Ramos (cell line): ENCODE measurements at regions not wholly inside any gene's neighbourhood (a gene's known extent, or its start where the extent isn't known, plus 50 kb on each side); places are given as distances from the start of the nearest gene placed in this dataset.

Experiments used
- in situ Hi-C: fragments of 300-500 bp; cut with MboI; formaldehyde crosslinking; loops from one replicate; pipeline ENCODE4 v1.14.3; 2022; ENCODE audit warnings: low sequenced_read_pairs; ENCODE audit not compliant: unreplicated experiment

DNA sequence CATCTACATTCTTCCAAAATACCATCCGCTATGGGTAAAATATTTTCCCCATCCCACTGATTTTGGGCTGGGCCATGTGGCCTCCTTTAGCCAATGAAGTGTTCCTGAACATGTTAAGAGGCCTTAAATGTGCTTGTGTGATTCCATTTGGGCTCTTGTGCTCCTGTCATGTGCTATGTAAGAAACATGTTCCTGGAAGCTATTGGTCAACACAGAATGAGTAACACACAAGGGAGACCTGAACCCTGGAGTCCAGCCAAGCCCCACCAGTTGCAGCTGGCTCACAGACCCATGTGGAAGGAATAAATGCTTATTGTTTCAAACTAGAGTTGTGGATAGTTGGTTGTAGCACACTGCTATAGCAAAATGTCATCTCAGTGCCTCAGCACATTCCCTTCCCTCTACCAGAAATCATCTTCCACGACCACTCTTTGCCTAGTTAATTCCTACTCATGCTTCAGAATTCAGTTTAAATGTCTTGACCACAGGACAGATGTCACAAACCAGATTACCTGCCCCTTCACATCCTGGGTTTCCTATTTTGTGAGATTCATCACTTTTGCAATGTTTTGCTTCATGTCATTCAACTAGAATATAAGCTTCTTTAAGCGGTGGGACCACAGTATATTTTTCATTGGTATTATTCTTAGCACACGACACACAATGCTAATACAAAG, 217.3 kb upstream of the EEA1 start:
- in situ Hi-C loops: no loop called here

DNA sequence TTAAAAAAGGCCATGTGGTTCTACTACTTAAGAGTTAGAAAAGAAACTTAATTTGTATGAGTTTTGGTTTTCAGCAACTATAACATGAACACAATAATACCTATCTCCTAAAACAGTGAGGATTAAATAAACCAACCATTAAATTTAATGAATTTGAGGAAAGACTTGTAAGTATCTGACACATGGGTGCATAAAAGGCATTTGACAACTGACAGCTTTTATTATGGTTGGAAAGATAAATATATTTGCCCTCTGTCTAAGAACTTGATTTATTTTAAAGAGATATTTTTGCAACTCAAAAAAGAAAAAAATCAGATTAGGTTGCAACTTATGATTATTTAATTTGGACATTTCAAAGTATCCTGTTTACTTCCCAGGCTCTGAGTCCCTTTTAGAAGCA, 217.9 kb upstream of the EEA1 start:
- in situ Hi-C loops: no loop called here

DNA sequence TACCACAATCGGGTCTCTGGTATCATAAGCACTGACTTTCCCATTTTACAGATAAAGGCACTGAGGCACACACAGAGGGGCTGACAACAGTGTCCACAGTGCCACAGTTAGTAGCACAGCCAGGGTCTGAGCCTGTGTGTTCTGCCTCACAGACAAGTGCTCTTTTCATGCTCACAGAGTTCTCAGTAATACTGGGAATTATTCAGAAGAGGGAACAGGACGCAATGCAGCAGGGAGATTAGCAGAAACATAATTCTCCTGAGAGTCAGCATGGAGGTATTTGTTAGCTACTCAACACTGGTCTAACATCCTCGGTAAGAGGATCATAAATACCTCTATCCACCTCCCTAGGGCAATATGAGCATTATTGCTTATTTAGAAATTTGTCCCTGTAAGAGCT, 219.3 kb upstream of the EEA1 start:
- in situ Hi-C loops: no loop called here

DNA sequence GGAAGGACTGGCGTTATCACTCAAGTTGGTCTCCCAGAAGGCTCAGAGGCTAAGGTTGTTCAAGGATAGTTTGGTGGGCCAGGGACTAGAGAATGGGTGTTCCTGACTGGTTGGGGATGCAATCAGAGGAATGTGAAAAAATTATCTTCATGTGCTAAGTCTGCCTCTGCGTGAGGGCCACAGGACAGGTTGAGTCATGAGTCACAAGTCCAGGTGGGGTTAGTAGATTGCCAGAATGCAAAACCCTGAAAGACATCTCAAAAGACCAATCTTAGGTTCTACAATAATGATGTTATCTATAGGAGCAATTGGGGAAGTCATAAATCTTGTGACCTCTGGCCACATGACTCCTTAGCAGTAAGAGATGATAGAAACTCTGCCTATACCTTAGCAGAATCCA, 220.1 kb upstream of the EEA1 start:
- in situ Hi-C loops: no loop called here

DNA sequence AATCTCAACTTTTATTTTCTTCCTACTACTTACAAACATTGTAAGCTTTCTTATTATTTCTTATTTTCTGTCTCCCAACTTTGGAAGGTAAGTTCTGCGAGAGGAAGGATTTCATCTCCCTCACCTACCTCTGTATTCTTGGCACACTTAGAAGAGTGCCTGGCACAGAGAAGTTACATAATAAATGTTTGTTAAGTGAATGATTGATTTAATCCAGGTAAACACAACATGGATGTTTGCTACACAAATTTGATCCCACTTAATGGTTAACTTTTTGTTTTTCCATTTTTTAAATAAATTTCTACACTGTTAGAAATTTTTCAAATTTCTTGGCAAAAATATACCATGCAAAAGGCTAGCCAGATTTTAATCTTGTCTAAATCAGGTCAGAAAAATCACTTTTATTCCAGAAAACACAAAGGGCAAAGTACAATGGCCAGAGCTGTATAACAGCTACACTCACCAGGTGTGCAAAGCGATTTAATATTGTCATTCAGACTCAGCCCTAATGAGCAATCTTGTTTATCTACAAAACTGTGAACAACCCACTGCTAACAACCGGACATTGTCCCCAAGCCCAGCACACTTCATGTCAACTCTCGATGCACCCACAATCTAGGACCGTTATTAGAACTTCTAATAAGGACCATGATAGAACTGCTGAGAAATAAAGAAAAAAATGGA, 222.1 kb upstream of the EEA1 start:
- in situ Hi-C loops: no loop called here

DNA sequence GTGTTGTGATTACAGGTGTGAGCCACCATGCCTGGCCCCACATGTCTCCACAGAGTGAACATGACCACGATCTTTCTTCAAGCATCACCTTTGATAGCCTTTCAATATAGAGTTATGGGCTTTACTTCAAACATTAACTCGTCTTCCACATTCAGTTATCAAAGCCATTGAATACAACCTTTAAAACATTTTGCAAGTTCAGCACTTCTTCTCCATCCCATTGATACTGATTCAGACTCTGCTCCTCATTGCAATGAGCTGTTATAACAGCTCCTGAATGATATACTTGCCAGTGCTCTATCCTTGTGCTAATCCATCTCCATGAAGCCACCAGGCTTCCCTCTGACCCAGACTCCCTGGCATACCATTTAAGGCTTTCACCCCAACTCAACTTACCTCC, 223.5 kb upstream of the EEA1 start:
- in situ Hi-C loops: no loop called here

DNA sequence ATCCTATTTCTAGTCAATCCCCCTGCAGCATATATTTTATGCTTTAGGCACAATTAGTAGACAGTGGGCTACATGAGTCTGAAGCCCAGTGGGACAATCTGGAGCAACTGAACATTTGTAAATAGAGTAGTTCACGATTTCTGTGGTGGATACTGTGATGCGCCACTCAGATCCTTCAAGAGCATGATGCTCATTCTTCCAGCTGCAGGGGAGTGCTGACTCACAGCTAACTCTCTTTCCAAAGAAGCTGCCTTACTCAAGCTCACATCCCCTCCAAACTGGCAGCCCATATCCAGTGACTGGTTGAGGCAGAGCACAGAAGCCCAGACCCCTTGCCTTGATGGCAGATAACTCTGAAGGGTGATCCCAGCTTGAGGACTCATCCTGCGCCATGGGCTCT, 224.2 kb upstream of the EEA1 start:
- in situ Hi-C loops: no loop called here

DNA sequence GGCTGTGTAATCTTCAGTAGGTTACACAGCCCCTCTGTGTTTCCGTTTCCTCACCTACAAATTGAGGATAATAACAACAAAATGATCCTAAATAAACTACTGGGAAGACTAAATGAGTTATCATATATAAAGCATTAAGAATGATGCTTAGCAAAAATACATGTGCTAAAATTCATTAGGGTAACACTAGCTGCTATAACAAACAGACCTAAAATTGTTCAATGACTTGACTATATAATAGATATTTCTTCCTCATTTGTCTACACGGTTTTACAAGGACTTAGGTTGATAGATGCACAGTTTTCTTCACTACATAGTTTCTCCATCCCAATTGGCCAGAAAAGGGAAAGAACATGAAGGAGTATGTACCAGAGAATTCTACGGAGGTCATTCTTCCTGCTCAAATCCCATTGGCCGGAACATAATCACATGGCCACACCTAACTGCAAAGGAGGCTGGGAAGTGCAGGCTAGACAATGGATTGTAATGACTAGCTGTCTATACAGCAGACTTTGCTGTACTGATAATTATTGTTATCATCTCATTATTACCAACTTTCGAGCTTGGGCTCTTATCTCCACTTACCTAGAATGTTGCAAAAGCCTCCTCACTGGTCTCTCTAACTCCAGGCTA, 223.5 kb upstream of the NUDT4 start:
- in situ Hi-C loops: no loop called here

DNA sequence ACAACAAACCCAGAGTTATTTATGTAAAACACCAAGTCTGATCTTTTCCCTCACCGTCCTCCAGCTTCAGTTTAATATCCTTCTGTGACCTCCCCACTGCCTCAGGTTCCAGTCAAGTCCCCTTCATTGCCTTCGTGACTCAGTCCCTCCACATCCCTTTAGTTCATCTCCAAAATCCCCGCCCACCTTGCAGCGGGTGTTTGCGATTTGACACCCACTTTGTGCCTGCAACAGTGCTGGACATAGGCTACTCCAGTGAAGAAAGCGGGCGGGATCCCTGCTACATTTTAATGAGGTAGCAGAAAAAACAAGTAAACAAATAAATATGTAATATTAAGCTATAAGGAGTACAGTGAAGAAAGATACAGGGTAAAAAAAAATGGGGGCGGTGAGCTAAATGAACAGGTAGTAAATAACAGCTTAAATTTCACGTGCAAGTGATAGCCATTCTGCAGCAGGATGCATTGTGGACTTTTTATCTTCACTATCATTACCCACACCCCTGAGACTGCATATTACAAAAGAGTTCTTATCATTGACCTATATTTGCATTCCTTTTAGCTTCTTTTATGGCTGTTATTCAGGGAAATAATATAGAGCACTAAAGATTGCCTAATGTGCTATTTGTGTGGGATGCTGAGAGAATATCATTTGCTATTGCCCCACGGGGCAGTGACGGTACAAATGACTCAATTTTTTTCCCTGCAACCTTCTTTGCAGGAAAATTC, 222.8 kb upstream of the NUDT4 start:
- in situ Hi-C loops: no loop called here

DNA sequence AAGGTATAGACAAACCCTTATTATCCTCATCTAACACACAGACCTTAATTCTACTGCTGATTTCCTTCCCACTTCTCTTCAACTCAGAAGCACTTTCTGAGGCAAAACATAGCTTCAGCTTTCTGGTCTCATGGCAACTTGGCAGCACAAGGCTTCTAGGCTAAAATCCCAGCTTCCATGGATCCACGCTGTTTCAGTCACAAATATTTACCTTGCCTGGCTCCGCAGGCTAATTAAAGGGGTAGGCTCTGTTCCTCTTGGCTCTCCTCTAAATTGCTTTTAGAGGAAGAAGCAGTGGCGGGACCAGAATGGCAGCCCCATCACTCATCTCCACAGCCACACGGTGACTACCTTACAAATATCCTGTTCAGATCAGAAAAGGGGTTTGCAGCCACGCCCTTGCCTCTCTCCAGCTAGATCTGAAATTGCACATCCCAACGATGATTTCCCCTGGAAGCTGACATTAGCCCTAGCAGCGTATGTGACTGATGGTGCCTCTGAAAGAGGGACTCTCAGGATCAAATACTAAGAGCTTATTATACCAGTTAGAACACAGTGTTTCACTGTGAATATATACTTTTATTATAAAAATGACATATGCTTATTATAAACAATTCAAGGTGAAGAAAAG, 221.5 kb upstream of the NUDT4 start:
- in situ Hi-C loops: no loop called here

DNA sequence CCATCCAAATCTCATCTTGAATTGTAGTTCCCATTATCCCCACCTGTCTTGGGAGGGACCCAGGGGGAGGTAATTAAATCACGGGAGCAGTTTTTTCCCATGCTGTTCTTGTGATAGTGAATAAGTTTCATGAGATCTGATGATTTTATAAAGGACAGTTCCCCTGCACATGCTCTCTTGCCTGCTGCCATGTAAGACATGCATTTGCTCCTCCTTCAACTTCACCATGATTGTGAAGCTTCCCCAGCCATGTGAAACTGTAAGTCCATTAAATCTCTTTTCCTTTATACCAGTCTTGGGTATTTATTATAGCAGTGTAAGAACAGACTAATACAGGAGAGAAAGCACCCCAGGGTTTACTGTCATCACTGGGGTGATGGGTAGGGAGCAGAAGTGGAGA, 220.4 kb upstream of the NUDT4 start:
- in situ Hi-C loops: no loop called here

DNA sequence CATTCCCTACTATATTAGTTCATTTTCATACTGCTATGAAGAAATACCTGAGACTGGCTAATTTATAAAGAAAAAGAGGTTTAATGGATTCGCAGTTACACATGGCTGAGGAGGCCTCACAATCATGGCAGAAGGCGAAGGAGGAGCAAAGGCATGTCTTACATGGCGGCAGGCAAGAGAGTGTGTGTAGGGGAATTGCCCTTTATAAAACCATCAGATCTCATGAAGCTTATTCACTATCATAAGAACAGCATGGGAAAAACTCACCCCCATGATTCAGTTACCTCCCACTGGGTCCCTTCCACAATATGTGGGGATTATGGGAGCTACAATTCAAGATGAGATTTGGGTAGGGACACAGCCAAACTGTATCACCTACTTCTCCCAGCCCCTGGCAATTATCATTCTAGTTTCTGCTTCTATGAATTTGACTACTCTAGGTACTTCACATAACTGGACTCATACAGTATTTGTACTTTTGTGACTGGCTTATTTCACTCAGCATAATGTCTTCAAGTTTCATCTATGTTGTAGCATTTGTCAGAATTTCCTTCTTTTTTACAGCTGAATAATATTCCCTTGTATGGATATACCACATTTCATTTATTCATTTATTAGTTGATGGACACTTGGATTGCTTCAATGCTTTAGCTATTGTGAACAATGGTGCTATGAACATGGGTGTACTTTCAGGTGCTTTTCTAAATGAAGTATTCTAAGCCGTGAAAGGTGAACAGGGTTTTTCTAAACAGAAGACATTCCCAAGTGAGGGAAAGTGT, 219.5 kb upstream of the NUDT4 start:
- in situ Hi-C loops: no loop called here

DNA sequence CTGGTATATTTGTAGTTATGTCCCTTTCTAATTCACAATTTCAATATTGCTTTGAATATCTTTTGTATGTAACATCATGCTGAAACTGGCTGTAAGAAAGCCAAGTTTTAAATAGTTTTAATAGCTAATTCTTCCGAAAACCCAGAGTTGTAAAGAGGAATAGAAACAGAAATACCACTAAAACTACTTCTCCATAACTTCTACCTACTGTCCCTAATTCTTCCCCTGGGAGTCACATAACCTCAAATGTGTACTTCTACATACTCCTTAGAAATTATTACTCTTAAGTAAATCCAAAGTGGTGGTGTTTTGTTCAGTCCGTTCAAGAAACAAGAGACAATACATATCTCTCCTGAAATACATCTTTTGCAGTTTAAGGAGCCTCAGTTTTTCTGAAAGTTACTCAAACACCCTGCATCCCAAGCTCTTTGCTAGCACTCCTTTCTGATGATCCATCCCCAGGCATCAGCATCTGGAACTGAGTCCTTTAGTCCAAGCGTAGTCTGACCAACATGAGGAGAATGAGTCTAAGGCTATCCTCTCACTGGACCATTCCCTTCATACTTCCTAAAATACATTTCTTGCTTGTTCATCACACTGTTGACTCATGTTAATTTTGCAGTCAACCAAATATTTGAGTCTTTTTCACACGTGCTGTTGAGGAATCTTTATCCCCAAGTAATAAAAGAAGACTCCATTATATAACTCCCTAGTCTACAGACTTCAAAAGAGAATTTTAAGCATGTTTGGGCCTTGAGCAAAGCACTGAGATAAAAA, 214.3 kb upstream of the NUDT4 start:
- in situ Hi-C loops: no loop called here

DNA sequence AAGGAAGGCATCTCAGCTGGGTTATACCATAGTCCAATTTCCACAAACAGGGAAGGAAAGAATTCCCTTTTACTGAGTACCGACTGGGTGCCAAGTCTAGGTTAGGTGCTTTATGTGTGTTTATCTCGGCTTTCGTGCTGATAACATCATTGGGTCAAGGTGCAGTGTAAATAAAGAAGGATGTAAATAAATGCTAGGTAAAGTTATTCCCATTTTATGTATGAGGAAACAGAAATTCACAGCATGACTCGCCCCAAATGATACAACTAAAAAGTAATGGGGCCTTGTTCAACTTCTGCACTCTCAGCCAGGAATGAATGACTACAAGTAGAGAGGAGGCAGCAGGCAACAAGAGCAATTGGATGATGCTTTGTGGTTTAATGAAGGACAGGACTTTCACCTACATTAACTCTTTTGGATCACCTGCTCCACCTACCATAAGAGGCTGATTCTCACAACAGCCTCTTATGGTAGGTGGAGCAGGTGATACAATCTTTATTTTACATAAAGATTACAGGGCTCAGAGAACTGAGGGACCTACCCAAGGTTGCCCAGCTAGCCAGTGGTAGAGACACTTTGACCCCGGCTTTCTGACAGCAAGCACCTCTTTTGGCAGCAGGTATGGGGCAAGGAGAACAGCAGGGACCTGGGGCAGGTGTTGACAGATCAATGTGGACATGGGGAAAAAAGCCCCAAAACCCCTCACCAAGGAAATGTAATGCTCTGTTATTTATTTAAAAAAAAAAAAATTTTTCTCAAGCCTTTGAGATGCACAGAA, 213.4 kb upstream of the NUDT4 start:
- in situ Hi-C loops: no loop called here

DNA sequence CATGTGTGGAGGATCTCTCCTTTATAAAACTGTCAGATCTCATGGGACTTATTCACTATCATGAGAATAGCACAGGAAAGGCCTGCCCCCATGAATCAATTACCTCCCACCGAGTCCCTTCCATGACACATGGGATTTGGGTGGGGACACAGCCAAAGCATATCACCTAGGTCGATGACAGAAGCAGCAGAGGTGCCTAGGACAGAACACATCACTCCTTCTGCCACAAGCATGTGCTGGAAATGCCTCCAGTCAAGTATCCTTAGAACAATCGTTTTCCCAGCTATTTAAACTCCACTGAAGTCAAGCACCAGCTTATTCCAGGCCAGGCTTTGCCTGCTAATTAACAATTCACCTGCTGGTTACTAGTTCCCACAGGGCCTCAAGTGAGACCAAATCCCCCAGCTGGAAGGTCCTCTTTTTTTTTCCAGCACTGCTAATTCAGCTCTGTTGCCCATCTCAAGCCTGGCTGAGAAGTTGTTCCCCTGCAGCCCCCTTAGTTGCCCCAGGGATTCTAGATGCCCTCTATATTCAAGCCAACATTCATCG, 212.3 kb upstream of the NUDT4 start:
- in situ Hi-C loops: no loop called here

DNA sequence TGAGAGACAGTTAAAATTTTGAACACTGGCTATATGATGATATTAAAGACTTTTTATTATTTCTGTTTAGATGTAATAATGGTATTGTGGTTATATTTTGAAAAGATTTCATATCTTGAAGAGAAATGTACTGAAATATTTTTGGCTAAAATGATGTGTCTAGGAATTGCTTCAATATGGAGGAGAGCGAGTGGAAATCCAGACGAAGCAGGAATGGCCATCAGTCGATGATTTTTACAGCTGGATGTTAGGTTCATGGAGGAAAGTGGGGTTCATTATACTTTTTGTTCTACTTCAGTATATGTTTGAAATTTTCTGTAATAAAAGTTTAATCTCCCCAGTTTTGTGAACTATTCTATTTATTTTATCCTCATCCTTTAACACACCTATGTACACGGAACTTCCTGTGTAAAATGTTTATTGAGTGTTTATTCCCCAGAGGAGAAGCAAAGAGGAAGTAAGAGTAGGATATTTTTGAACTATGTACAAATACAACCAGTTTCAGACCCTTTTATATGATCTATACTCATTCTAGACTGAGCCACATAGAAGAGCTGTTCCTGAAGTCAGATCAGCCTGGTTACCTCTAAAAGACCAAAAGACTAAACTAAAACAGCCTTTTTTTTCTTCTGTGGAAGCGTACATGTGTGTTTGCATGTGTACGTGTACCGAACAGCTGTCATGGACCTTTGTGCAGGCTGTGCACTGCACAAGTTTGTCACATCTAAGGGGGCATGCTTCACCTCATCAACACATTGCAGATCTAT, 211.0 kb upstream of the NUDT4 start:
- in situ Hi-C loops: no loop called here

DNA sequence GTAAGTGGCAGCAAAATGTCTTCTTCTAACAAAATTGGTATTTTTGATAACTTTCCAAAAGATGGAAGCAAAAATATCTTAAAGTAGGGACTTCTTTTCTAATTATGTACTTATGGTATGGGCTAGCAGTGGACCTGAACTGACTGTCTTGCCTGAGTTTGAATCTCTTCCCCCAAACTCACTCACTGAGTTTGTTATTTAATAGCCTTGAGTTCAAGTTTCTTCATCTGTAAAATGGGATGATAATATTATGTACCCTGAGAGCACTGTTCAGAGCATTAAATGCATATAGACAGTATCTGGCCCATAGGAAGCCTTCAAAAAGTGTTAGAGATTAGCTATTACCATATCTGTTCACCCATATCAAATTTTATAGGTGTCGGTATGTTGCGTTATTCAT, 210.4 kb upstream of the NUDT4 start:
- in situ Hi-C loops: no loop called here
